Heart left ventricle (tissue), 13 donors: ENCODE measurements at regions not wholly inside any gene's neighbourhood (a gene's known extent, or its start where the extent isn't known, plus 50 kb on each side); places are given as distances from the start of the nearest gene placed in this dataset.

Source experiments
- POLR2A ChIP-seq, 2 donors: fragments of 450-650 bp; IDR thresholded peaks; one replicate each; pipeline ENCODE4 v1.6.1; 2017; ENCODE audit warnings: antibody characterized with exemption in 2 of 2, mild to moderate bottlenecking in 2 of 2, moderate library complexity in 2 of 2
- TF ChIP-seq, protein P1 (sequence below), 12 donors: fragments of 200-600 bp; sonication (generic) in 4 of 12; IDR thresholded peaks; one replicate each; pipeline versions ENCODE4 v1.5.0 to v1.8.0; 2018 to 2022; ENCODE audit warnings: antibody characterized with exemption in 12 of 12, mild to moderate bottlenecking in 5 of 12
- donor health status: ischemic (EF 13 %, LVEDD 7.1; RV severe dilation, severe dysfunction).
- donor health status: DM: no; HTN: yes; CAD: no.
- donor health status: DM: no; HTN: no; CAD: no.
- donor health status: ischemic (EF 25% LVEDD 6.9; RV normal size, moderate dysfunction).
- donor health status: ischemic (EF 25% LVEDD 5.7; RV mildly dilated, moderate dysfunction).
- donor health status: ischemic (EF 35%, LVEDD 5.7; RV mildly dilated, moderate dysfunction).
- donor health status: nonischemic (EF 11% LVEDD 7.7; RV severe dilation, severe dysfunction).
- donor health status: DM: yes; HTN: yes; CAD: no.
- donor health status: PGD.
- donor health status: ischemic (EF 29% LVEDD 5.4; RV normal size, mild dysfunction).
- donor health status: nonischemic (EF 23%, LVEDD 6.1; RV moderate dilation, normal function).

DNA sequence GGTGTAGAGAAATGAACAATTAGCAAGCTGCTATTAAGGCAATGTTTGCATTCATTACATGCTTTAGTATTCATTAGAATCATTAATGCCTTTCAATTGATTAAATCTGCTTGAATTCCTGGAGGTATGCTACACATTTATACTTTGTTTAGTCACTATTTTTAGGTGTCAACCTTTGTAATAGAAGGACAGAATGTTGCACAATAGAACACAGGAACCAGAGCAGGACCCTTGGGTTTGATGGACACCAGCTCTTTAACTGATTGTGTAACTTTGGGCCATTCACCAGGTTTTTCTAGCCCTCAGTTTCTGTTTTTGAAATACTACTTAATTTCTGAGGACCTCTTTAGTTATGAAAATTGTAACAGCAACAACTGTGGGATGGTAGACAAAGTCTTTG lies 317.6 kb upstream of the UMPS start:
- TF ChIP-seq, protein P1, sequence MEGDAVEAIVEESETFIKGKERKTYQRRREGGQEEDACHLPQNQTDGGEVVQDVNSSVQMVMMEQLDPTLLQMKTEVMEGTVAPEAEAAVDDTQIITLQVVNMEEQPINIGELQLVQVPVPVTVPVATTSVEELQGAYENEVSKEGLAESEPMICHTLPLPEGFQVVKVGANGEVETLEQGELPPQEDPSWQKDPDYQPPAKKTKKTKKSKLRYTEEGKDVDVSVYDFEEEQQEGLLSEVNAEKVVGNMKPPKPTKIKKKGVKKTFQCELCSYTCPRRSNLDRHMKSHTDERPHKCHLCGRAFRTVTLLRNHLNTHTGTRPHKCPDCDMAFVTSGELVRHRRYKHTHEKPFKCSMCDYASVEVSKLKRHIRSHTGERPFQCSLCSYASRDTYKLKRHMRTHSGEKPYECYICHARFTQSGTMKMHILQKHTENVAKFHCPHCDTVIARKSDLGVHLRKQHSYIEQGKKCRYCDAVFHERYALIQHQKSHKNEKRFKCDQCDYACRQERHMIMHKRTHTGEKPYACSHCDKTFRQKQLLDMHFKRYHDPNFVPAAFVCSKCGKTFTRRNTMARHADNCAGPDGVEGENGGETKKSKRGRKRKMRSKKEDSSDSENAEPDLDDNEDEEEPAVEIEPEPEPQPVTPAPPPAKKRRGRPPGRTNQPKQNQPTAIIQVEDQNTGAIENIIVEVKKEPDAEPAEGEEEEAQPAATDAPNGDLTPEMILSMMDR (IDR thresholded peaks at IDR 0.05), result no peak
- no peak for TF ChIP-seq POLR2A (IDR thresholded peaks at IDR 0.05)
